HG02571 (cell line): ENCODE measurements at regions not wholly inside any gene's neighbourhood (a gene's known extent, or its start where the extent isn't known, plus 50 kb on each side); places are given as distances from the start of the nearest gene placed in this dataset.
"Not testable (repeated sequence)": the region's sequence is repeated elsewhere in the genome, so short reads cannot be mapped to it uniquely, and the experiment has no call there.

ENCODE experiments used
- ATAC-seq: cut with Tn5 transposase; IDR thresholded peaks from one replicate; pipeline ENCODE4 v1.9.1; 2021; ENCODE audit warnings: mild to moderate bottlenecking, moderate library complexity; ENCODE audit not compliant: unreplicated experiment

- ATAC-seq, result no peak
Observed at GRCh38 chrX:74251006-74251930, 52.7 kb upstream of the ZCCHC13 start.

- no peak for ATAC-seq
Observed at GRCh38 chrX:74250574-74250973, 53.4 kb upstream of the ZCCHC13 start.

GRCh38 chrX:74249963-74250362 lies 54.0 kb upstream of the ZCCHC13 start:
- ATAC-seq, result no peak

- no peak for ATAC-seq
Observed at GRCh38 chrX:74248889-74249288, 55.1 kb upstream of the ZCCHC13 start.

GRCh38 chrX:74246524-74246923 lies 57.5 kb upstream of the ZCCHC13 start:
- no peak for ATAC-seq

- ATAC-seq, result no peak
Observed at GRCh38 chrX:74242484-74243138, 61.4 kb upstream of the ZCCHC13 start.

- ATAC-seq, result no peak
Observed at GRCh38 chrX:74242050-74242449, 61.9 kb upstream of the ZCCHC13 start.

- no peak for ATAC-seq
Observed at GRCh38 chrX:74238771-74239170, 65.2 kb upstream of the ZCCHC13 start.

GRCh38 chrX:74234818-74235217 lies 69.2 kb upstream of the ZCCHC13 start:
- no peak for ATAC-seq

GRCh38 chrX:74232859-74233258 lies 71.1 kb upstream of the ZCCHC13 start:
- ATAC-seq, result no peak

GRCh38 chrX:74231625-74232024 lies 72.4 kb upstream of the ZCCHC13 start:
- ATAC-seq, result no peak

GRCh38 chrX:74230094-74230493 lies 73.9 kb upstream of the ZCCHC13 start:
- no peak for ATAC-seq

GRCh38 chrX:74225111-74225510 lies 78.9 kb upstream of the ZCCHC13 start:
- ATAC-seq, result no peak

GRCh38 chrX:74220277-74220676 lies 83.7 kb upstream of the ZCCHC13 start:
- ATAC-seq, result no peak

GRCh38 chrX:74218895-74219294 lies 85.1 kb upstream of the ZCCHC13 start:
- ATAC-seq, result no peak

- ATAC-seq, result no peak
Observed at GRCh38 chrX:74216421-74216820, 87.6 kb upstream of the ZCCHC13 start.

GRCh38 chrX:74211911-74212310 lies 92.1 kb upstream of the ZCCHC13 start:
- no peak for ATAC-seq

- ATAC-seq, result no peak
Observed at GRCh38 chrX:74207539-74207938, 96.4 kb upstream of the ZCCHC13 start.

GRCh38 chrX:74195605-74196004 lies 108.4 kb upstream of the ZCCHC13 start:
- no peak for ATAC-seq

- ATAC-seq, result no peak
Observed at GRCh38 chrX:74195120-74195519, 108.9 kb upstream of the ZCCHC13 start.

GRCh38 chrX:74187211-74187610 lies 116.8 kb upstream of the ZCCHC13 start:
- ATAC-seq, result no peak

GRCh38 chrX:74183047-74183446 lies 120.9 kb upstream of the ZCCHC13 start:
- ATAC-seq, result not testable (repeated sequence)
